GM23338 (cell line): ENCODE measurements at regions not wholly inside any gene's neighbourhood (a gene's known extent, or its start where the extent isn't known, plus 50 kb on each side); places are given as distances from the start of the nearest gene placed in this dataset.

Experiments
- TF ChIP-seq, protein P1 (sequence below): IDR thresholded peaks from one replicate; pipeline ENCODE4 v1.6.1; 2018; ENCODE audit warnings: antibody characterized with exemption; ENCODE audit not compliant: unreplicated experiment
- TF ChIP-seq, protein P2 (sequence below), 2 experiments: fragments of 200-600 bp in 1 of 2; sonication (generic) in 1 of 2; conservative IDR thresholded peaks; 2 replicates each; pipeline versions ENCODE4 v1.5.1 to v1.6.1; 2016 to 2017; ENCODE audit warnings: antibody characterized with exemption in 2 of 2, low read depth in 2 of 2, mild to moderate bottlenecking in 2 of 2, moderate library complexity in 1 of 2

DNA sequence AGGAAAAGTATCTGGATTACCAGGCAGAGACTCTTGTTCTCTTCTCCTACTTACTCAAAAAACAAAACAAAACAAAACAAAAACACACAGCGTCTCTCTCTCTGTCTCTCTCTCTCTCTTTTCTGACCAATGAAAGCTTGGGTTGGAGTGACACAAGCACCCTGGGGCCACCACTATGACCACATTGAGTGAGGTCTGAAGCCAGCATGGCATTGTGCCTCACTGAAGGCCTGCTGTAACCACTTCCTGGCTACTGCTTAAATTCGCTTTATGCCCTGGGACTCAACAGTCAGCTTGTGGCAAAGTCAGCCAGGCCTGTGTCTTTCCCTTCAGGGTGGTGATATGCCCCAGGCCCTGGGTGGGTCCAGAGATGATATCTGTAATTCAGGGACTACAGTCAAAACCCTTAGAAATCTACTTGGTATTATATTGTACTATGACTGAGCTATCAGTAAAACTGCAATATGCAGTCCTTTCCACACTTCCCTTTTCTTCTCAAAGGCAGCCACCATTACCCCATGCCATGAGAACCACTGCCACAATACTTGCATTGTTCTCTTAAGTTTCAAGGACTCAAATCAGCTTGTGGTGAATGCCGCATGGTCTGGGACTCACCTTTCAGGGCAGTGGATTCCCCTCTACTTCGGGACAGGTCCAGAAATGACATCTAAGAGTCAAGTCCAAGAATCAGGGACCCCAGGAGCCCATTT is 606.8 kb upstream of the KLHL4 start:
- TF ChIP-seq, protein P1, sequence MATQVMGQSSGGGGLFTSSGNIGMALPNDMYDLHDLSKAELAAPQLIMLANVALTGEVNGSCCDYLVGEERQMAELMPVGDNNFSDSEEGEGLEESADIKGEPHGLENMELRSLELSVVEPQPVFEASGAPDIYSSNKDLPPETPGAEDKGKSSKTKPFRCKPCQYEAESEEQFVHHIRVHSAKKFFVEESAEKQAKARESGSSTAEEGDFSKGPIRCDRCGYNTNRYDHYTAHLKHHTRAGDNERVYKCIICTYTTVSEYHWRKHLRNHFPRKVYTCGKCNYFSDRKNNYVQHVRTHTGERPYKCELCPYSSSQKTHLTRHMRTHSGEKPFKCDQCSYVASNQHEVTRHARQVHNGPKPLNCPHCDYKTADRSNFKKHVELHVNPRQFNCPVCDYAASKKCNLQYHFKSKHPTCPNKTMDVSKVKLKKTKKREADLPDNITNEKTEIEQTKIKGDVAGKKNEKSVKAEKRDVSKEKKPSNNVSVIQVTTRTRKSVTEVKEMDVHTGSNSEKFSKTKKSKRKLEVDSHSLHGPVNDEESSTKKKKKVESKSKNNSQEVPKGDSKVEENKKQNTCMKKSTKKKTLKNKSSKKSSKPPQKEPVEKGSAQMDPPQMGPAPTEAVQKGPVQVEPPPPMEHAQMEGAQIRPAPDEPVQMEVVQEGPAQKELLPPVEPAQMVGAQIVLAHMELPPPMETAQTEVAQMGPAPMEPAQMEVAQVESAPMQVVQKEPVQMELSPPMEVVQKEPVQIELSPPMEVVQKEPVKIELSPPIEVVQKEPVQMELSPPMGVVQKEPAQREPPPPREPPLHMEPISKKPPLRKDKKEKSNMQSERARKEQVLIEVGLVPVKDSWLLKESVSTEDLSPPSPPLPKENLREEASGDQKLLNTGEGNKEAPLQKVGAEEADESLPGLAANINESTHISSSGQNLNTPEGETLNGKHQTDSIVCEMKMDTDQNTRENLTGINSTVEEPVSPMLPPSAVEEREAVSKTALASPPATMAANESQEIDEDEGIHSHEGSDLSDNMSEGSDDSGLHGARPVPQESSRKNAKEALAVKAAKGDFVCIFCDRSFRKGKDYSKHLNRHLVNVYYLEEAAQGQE, result no peak
- TF ChIP-seq, protein P2, sequence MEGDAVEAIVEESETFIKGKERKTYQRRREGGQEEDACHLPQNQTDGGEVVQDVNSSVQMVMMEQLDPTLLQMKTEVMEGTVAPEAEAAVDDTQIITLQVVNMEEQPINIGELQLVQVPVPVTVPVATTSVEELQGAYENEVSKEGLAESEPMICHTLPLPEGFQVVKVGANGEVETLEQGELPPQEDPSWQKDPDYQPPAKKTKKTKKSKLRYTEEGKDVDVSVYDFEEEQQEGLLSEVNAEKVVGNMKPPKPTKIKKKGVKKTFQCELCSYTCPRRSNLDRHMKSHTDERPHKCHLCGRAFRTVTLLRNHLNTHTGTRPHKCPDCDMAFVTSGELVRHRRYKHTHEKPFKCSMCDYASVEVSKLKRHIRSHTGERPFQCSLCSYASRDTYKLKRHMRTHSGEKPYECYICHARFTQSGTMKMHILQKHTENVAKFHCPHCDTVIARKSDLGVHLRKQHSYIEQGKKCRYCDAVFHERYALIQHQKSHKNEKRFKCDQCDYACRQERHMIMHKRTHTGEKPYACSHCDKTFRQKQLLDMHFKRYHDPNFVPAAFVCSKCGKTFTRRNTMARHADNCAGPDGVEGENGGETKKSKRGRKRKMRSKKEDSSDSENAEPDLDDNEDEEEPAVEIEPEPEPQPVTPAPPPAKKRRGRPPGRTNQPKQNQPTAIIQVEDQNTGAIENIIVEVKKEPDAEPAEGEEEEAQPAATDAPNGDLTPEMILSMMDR (conservative IDR thresholded peaks at IDR 0.05; ENCODE audit: low read depth in 2 of 2), result no peak
